Ecto neural progenitor cell (in vitro differentiated cells): ENCODE measurements at regions not wholly inside any gene's neighbourhood (a gene's known extent, or its start where the extent isn't known, plus 50 kb on each side); places are given as distances from the start of the nearest gene placed in this dataset.
"Not testable (repeated sequence)": the region's sequence is repeated elsewhere in the genome, so short reads cannot be mapped to it uniquely, and the experiment has no call there.

Experiments used
- DNase-seq: peaks from one replicate; pipeline ENCODE4 v3.0.0-alpha.2; 2018; ENCODE audit warnings: low spot score

GRCh38 chr4:170589597-170590191 lies 499.9 kb upstream of the AADAT start:
- no peak for DNase-seq

- no peak for DNase-seq
Observed at GRCh38 chr4:170581969-170582368, 492.2 kb upstream of the AADAT start.

- no peak for DNase-seq
Observed at GRCh38 chr4:170581322-170581721, 491.6 kb upstream of the AADAT start.

- no peak for DNase-seq
Observed at GRCh38 chr4:170580651-170581050, 490.9 kb upstream of the AADAT start.

- DNase-seq: no peak
Observed at GRCh38 chr4:170538821-170539473, 449.2 kb upstream of the AADAT start.

GRCh38 chr4:170529748-170530722 lies 440.3 kb upstream of the AADAT start:
- DNase-seq: no peak

GRCh38 chr4:170526471-170526870 lies 436.7 kb upstream of the AADAT start:
- no peak for DNase-seq

- no peak for DNase-seq
Observed at GRCh38 chr4:170522427-170522970, 432.7 kb upstream of the AADAT start.

- no peak for DNase-seq
Observed at GRCh38 chr4:170497689-170498088, 407.9 kb upstream of the AADAT start.

- DNase-seq: no peak
Observed at GRCh38 chr4:170497112-170497511, 407.4 kb upstream of the AADAT start.

- no peak for DNase-seq
Observed at GRCh38 chr4:170491981-170492380, 402.2 kb upstream of the AADAT start.

GRCh38 chr4:170476351-170476750 lies 386.6 kb upstream of the AADAT start:
- DNase-seq: no peak

GRCh38 chr4:170465429-170465828 lies 375.7 kb upstream of the AADAT start:
- DNase-seq: peak; percentile 48

GRCh38 chr4:170464614-170465197 lies 374.9 kb upstream of the AADAT start:
- no peak for DNase-seq

GRCh38 chr4:170446782-170447181 lies 357.0 kb upstream of the AADAT start:
- no peak for DNase-seq

GRCh38 chr4:170441146-170441545 lies 351.4 kb upstream of the AADAT start:
- not testable (repeated sequence) for DNase-seq

- no peak for DNase-seq
Observed at GRCh38 chr4:170428929-170429328, 339.2 kb upstream of the AADAT start.

GRCh38 chr4:170425521-170426143 lies 335.9 kb upstream of the AADAT start:
- DNase-seq: no peak

GRCh38 chr4:170425040-170425439 lies 335.3 kb upstream of the AADAT start:
- DNase-seq: no peak

- DNase-seq: no peak
Observed at GRCh38 chr4:170423137-170423536, 333.4 kb upstream of the AADAT start.

- no peak for DNase-seq
Observed at GRCh38 chr4:170420255-170420693, 330.5 kb upstream of the AADAT start.

- no peak for DNase-seq
Observed at GRCh38 chr4:170414961-170415360, 325.2 kb upstream of the AADAT start.
